NCI-H774 (cell line): ENCODE measurements at regions not wholly inside any gene's neighbourhood (a gene's known extent, or its start where the extent isn't known, plus 50 kb on each side); places are given as distances from the start of the nearest gene placed in this dataset.

Experiments
- DNase-seq: peaks from one replicate; lab custom pipeline; 2025; lab: John Stamatoyannopoulos, UW

GRCh38 chr3:176430244-176431037, 766.8 kb downstream of the TBL1XR1 start:
- peak; percentile 75 for DNase-seq

- DNase-seq = no peak
These were observed 768.7 kb downstream of the TBL1XR1 start for GRCh38 chr3:176428552-176428951.

GRCh38 chr3:176426371-176426770, 770.9 kb downstream of the TBL1XR1 start:
- DNase-seq = no peak

- DNase-seq = no peak
These were observed 780.4 kb downstream of the TBL1XR1 start for GRCh38 chr3:176416870-176417269.

GRCh38 chr3:176415661-176416295, 781.5 kb downstream of the TBL1XR1 start:
- DNase-seq = no peak

GRCh38 chr3:176412771-176413170, 784.5 kb downstream of the TBL1XR1 start:
- no peak for DNase-seq

- no peak for DNase-seq
These were observed 793.8 kb downstream of the TBL1XR1 start for GRCh38 chr3:176403531-176403930.

- DNase-seq = no peak
These were observed 796.1 kb downstream of the TBL1XR1 start for GRCh38 chr3:176401211-176401610.

- DNase-seq = no peak
These were observed 798.1 kb downstream of the TBL1XR1 start for GRCh38 chr3:176399193-176399592.

GRCh38 chr3:176395240-176395639, 802.0 kb downstream of the TBL1XR1 start:
- no peak for DNase-seq

GRCh38 chr3:176378789-176379188, 818.5 kb downstream of the TBL1XR1 start:
- no peak for DNase-seq

- DNase-seq = peak; percentile 74
These were observed 820.8 kb downstream of the TBL1XR1 start for GRCh38 chr3:176376531-176376930.

GRCh38 chr3:176375519-176375918, 821.8 kb downstream of the TBL1XR1 start:
- DNase-seq = no peak

- no peak for DNase-seq
These were observed 835.0 kb downstream of the TBL1XR1 start for GRCh38 chr3:176362191-176362731.

GRCh38 chr3:176359211-176359610, 838.1 kb downstream of the TBL1XR1 start:
- DNase-seq = no peak

GRCh38 chr3:176357891-176358290, 839.4 kb downstream of the TBL1XR1 start:
- no peak for DNase-seq

GRCh38 chr3:176354843-176355242, 842.4 kb downstream of the TBL1XR1 start:
- no peak for DNase-seq

GRCh38 chr3:176352716-176353334, 844.5 kb downstream of the TBL1XR1 start:
- DNase-seq = no peak

- no peak for DNase-seq
These were observed 845.9 kb downstream of the TBL1XR1 start for GRCh38 chr3:176351408-176351807.

GRCh38 chr3:176349706-176350105, 847.6 kb downstream of the TBL1XR1 start:
- DNase-seq = no peak

- DNase-seq = no peak
These were observed 849.7 kb downstream of the TBL1XR1 start for GRCh38 chr3:176347424-176348146.

GRCh38 chr3:176341963-176342362, 855.3 kb downstream of the TBL1XR1 start:
- no peak for DNase-seq
